HepG2 (cell line): ENCODE measurements at regions not wholly inside any gene's neighbourhood (a gene's known extent, or its start where the extent isn't known, plus 50 kb on each side); places are given as distances from the start of the nearest gene placed in this dataset.

Source experiments
- BRF2 ChIP-seq: sonication (generic); formaldehyde crosslinking; IDR thresholded peaks from 2 replicates; pipeline ENCODE4 v1.8.1; 2022; ENCODE audit warnings: mild to moderate bottlenecking, missing genetic modification reagents
- CHD2 ChIP-seq: IDR thresholded peaks from 2 replicates; pipeline ENCODE4 v1.6.1; 2011; ENCODE audit warnings: low read depth, low read length, improper control_type of control experiment
- ETV5 ChIP-seq: IDR thresholded peaks from 2 replicates; pipeline ENCODE4 v1.6.1; 2018; ENCODE audit warnings: missing biosample characterization, missing genetic modification reagents, inconsistent platforms, borderline replicate concordance
- MNT ChIP-seq: fragments of 450-650 bp; IDR thresholded peaks from 2 replicates; pipeline ENCODE4 v1.6.1; 2016
- RBM22 ChIP-seq: fragments of 200-400 bp; formaldehyde crosslinking; optimal IDR thresholded peaks from 2 replicates; pipeline ENCODE3; 2017; ENCODE audit warnings: mild to moderate bottlenecking, low read length, moderate library complexity
- SIN3A ChIP-seq: IDR thresholded peaks from 2 replicates; pipeline ENCODE4 v1.6.1; 2011; ENCODE audit warnings: low read depth, mild to moderate bottlenecking, control low read depth, low read length, borderline replicate concordance
- STAG1 ChIP-seq: sonication (generic); formaldehyde crosslinking; IDR thresholded peaks from 2 replicates; pipeline ENCODE4 v1.4.0; 2020; ENCODE audit warnings: missing genetic modification reagents
- ZFX ChIP-seq: sonication (generic); formaldehyde crosslinking; IDR thresholded peaks from 2 replicates; pipeline ENCODE4 v1.4.0; 2020; ENCODE audit warnings: mild to moderate bottlenecking, low read depth, missing genetic modification reagents, moderate library complexity
- ZNF350 ChIP-seq: sonication (generic); formaldehyde crosslinking; IDR thresholded peaks from 2 replicates; pipeline ENCODE4 v1.4.0; 2020; ENCODE audit warnings: mild to moderate bottlenecking, low read depth, missing genetic modification reagents, borderline replicate concordance
- ZNF546 ChIP-seq: sonication (generic); formaldehyde crosslinking; conservative IDR thresholded peaks from 2 replicates; pipeline ENCODE4 v1.8.1; 2023; ENCODE audit warnings: mild to moderate bottlenecking, missing genetic modification reagents
- ZNF549 ChIP-seq: sonication (generic); formaldehyde crosslinking; IDR thresholded peaks from 2 replicates; pipeline ENCODE4 v1.5.0; 2020; ENCODE audit warnings: missing genetic modification reagents
- ZNF639 ChIP-seq: conservative IDR thresholded peaks from 2 replicates; pipeline ENCODE4 v1.6.1; 2018; ENCODE audit warnings: missing genetic modification reagents
- ZSCAN30 ChIP-seq: sonication (generic); formaldehyde crosslinking; IDR thresholded peaks from 2 replicates; pipeline ENCODE4 v1.5.0; 2020; ENCODE audit warnings: mild to moderate bottlenecking, missing genetic modification reagents

- TF ChIP-seq MNT, result no peak
- TF ChIP-seq ZNF350 (CRISPR knock-in tag), result no peak
- no peak for TF ChIP-seq CHD2
- no peak for TF ChIP-seq ZNF549 (CRISPR knock-in tag)
- TF ChIP-seq ZFX, result no peak
- no peak for TF ChIP-seq SIN3A
- TF ChIP-seq ETV5 (CRISPR knock-in tag), result no peak
- no peak for TF ChIP-seq ZNF546 (CRISPR knock-in tag)
- TF ChIP-seq STAG1, result no peak
- no peak for TF ChIP-seq RBM22
- no peak for TF ChIP-seq ZNF639
- TF ChIP-seq ZSCAN30 (CRISPR knock-in tag), result no peak
- TF ChIP-seq BRF2 (CRISPR knock-in tag), result no peak
Observed at GRCh38 chr1:213679153-213679552, 308.6 kb upstream of the PROX1 start (continued).
